GM12864 (cell line): ENCODE measurements at regions not wholly inside any gene's neighbourhood (a gene's known extent, or its start where the extent isn't known, plus 50 kb on each side); places are given as distances from the start of the nearest gene placed in this dataset.

Experiments
- DNase-seq: peaks from one replicate; pipeline ENCODE4 v3.0.0-alpha.2; 2011; ENCODE audit warnings: low read depth
- H3K4me3 ChIP-seq: 2 replicates; pipeline ENCODE4 v1.5.1; 2011; ENCODE audit warnings: mild to moderate bottlenecking, low read depth, low read length, control low read depth
- TF ChIP-seq, protein P1 (sequence below): IDR thresholded peaks from 2 replicates; pipeline ENCODE4 v1.5.1; 2011; ENCODE audit warnings: low read depth, mild to moderate bottlenecking, moderate library complexity, low read length, control low read depth, inconsistent platforms; ENCODE audit errors: missing control alignments

DNA sequence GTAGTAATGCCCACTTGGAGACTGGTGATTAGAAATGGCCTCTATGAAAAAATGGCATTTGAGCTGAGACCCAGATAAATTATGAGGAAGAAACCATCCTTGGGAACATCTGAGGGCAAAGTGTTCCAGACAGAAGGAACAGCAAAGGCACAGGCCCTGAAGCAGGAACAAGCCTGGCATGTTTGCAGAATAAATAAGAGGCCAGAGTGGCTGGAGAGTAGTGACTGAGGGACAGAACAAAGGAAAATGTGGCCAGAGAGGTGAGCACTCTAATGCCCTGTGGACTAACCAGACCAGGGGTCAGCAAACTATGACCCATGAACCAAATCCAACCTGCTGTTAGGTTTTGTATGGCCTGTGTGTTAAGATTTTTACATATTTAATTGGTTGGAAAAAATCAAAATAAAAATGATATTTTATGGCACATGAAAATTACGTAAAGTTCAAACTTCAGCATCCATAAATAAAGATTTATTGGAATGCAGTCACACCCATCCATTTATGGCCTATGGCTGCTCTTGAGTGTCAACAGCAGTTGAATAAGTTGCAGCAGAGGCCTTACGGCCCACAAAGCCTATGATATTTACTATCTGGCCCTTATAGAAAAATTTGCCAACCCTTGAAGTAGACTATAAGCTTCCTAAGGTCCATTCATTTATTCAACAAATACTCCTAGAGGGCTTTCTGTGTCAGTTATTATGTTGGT lies 210.0 kb upstream of the TOX3 start:
- DNase-seq = no peak
- TF ChIP-seq, protein P1, sequence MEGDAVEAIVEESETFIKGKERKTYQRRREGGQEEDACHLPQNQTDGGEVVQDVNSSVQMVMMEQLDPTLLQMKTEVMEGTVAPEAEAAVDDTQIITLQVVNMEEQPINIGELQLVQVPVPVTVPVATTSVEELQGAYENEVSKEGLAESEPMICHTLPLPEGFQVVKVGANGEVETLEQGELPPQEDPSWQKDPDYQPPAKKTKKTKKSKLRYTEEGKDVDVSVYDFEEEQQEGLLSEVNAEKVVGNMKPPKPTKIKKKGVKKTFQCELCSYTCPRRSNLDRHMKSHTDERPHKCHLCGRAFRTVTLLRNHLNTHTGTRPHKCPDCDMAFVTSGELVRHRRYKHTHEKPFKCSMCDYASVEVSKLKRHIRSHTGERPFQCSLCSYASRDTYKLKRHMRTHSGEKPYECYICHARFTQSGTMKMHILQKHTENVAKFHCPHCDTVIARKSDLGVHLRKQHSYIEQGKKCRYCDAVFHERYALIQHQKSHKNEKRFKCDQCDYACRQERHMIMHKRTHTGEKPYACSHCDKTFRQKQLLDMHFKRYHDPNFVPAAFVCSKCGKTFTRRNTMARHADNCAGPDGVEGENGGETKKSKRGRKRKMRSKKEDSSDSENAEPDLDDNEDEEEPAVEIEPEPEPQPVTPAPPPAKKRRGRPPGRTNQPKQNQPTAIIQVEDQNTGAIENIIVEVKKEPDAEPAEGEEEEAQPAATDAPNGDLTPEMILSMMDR = no peak
- H3K4me3 ChIP-seq = no peak overlapping the region

GRCh38 chr16:52755396-52755795 lies 208.5 kb upstream of the TOX3 start:
- no peak overlapping the region for H3K4me3 ChIP-seq
- DNase-seq = no peak
- TF ChIP-seq, protein P1 = no peak

GRCh38 chr16:52751035-52751434 lies 204.1 kb upstream of the TOX3 start:
- no peak for DNase-seq
- TF ChIP-seq, protein P1 = no peak

DNA sequence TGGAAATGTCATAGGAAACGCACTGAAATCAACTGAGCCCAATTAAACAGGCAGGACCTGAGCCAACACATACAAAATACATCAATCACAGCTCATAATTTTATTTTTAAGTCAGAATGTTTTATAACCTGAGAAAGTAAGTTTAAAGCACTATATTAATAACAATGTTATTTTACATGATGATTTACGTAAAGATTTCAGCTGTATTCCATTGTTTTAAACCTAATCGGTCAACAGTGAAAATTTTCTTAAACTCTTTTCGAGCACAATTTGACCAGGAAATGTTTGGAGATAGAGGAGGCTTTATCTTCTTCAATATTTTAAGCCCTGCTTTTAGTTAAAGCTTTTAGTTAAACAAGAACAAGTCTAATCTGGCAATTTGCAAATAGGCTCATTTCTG lies 201.8 kb upstream of the TOX3 start:
- TF ChIP-seq, protein P1 = no peak
- DNase-seq = no peak
- no peak overlapping the region for H3K4me3 ChIP-seq

More at GRCh38 chr16:52751035-52751434, 204.1 kb upstream of the TOX3 start:
- no peak overlapping the region for H3K4me3 ChIP-seq

- DNase-seq = no peak
- TF ChIP-seq, protein P1 = no peak
These were observed 200.2 kb upstream of the TOX3 start for GRCh38 chr16:52747088-52747595.

GRCh38 chr16:52743707-52744106 lies 196.8 kb upstream of the TOX3 start:
- no peak for DNase-seq
- no peak overlapping the region for H3K4me3 ChIP-seq
- TF ChIP-seq, protein P1 = no peak

More at GRCh38 chr16:52747088-52747595, 200.2 kb upstream of the TOX3 start:
- H3K4me3 ChIP-seq = no peak overlapping the region
